Tibial nerve (tissue), 4 donors: ENCODE measurements at regions not wholly inside any gene's neighbourhood (a gene's known extent, or its start where the extent isn't known, plus 50 kb on each side); places are given as distances from the start of the nearest gene placed in this dataset.

Experiments used
- EP300 ChIP-seq, 2 donors: sonication (generic); formaldehyde crosslinking; IDR thresholded peaks; one replicate each; pipeline ENCODE4 v1.6.1; 2017; ENCODE audit warnings: antibody characterized with exemption in 2 of 2, mild to moderate bottlenecking in 1 of 2
- POLR2A ChIP-seq, 2 donors: fragments of 450-650 bp; IDR thresholded peaks; one replicate each; pipeline ENCODE4 v1.6.1; 2017; ENCODE audit warnings: antibody characterized with exemption in 2 of 2, mild to moderate bottlenecking in 2 of 2, moderate library complexity in 2 of 2
- TF ChIP-seq, protein P1 (sequence below), 5 experiments: fragments of 200-600 bp in 3 of 5; fragments of 450-650 bp in 2 of 5; sonication (generic) in 3 of 5; IDR thresholded peaks; one replicate each; pipeline ENCODE4 v1.5.1; 2016 to 2019; ENCODE audit warnings: antibody characterized with exemption in 5 of 5, mild to moderate bottlenecking in 3 of 5, moderate library complexity in 2 of 5

- TF ChIP-seq EP300 (IDR thresholded peaks at IDR 0.05) (no peak), POLR2A (IDR thresholded peaks at IDR 0.05) (no peak)
- TF ChIP-seq, protein P1, sequence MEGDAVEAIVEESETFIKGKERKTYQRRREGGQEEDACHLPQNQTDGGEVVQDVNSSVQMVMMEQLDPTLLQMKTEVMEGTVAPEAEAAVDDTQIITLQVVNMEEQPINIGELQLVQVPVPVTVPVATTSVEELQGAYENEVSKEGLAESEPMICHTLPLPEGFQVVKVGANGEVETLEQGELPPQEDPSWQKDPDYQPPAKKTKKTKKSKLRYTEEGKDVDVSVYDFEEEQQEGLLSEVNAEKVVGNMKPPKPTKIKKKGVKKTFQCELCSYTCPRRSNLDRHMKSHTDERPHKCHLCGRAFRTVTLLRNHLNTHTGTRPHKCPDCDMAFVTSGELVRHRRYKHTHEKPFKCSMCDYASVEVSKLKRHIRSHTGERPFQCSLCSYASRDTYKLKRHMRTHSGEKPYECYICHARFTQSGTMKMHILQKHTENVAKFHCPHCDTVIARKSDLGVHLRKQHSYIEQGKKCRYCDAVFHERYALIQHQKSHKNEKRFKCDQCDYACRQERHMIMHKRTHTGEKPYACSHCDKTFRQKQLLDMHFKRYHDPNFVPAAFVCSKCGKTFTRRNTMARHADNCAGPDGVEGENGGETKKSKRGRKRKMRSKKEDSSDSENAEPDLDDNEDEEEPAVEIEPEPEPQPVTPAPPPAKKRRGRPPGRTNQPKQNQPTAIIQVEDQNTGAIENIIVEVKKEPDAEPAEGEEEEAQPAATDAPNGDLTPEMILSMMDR (IDR thresholded peaks at IDR 0.05), result no peak
Measured at GRCh38 chr13:52925251-52925650, 76.8 kb upstream of the PCDH8 start.
